ENCODE measurements at regions not wholly inside any gene's neighbourhood (a gene's known extent, or its start where the extent isn't known, plus 50 kb on each side); places are given as distances from the start of the nearest gene placed in this dataset.

DNA sequence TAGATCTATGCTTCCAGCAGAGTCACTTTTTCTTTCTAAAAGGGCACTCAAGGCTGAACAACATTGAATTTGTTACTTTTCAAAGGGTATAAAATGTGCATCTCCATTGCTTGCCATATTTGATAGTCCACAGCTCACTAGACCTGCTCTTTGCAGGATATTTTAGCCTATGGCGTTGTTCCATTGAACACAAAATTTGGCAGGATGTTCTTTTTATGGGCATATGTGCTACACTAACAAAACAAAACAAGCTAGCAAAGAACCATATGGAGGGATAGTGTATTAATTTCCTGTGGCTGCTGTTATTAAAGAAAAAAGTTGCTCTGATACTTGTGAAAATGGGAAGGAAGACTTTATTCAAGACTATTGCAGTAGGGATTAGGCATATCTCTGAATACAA is 828.7 kb downstream of the TYW1 start:
- TF ChIP-seq CTCF (IDR thresholded peaks at IDR 0.05; ENCODE audit: low read length) (no peak), EZH2phosphoT487 (IDR thresholded peaks at IDR 0.05; ENCODE audit: low read length) (no peak)
